Posterior vena cava (tissue), 2 donors: ENCODE measurements at regions not wholly inside any gene's neighbourhood (a gene's known extent, or its start where the extent isn't known, plus 50 kb on each side); places are given as distances from the start of the nearest gene placed in this dataset.

ENCODE experiments used
- DNase-seq: peaks from one replicate; pipeline ENCODE4 v3.0.0-alpha.2; 2020; ENCODE audit warnings: low spot score
- intact Hi-C, 2 donors: fragments of 100-400 bp; cut with DNase I; formaldehyde crosslinking; loops; one replicate each; pipeline versions ENCODE4 v1.14.1 to v1.14.2; 2022 to 2023
- donor health status: DM: yes; HTN: yes; CAD: no.
- donor health status: DM: yes; HTN: yes; CAD: no.

DNA sequence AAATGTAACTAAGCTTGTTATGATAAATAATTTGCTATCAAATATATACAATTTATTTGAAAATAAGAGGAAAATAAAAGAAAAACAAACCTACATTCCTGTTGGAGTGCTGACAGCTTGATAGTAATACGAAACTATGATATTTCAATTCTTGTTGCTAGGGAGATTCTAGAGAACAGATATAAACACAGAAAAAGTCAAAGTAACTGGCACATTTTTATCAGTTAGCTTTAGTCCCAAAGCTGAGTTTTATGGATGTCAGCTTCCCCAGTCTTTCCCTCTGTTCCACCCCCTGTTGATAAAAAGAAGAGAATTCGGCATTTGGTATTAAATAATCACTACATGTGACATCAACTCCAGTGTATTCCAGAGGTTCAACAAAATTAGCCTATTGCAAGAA is 1134.0 kb downstream of the XPNPEP1 start:
- intact Hi-C loops, result no loop called here
- DNase-seq, result no peak

DNA sequence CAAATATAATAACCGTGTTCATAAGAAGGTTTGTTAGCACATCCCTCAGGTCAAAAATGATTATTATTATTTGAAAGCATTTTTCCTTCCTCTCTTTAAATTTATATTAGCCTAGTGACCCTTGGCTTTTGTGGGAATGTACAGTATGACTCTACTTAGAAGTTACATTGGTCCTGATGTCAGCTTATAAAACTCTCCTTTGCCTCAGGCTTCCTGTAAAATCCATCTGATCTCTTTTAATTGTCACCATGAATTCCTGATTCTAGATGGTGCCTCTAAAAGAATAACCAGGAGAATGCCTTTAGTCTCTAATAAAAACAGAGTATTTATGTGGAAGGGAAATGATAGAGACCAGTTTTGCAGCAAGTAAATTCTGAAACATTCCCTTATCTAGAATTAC is 1134.4 kb downstream of the XPNPEP1 start:
- intact Hi-C loops, result no loop called here

DNA sequence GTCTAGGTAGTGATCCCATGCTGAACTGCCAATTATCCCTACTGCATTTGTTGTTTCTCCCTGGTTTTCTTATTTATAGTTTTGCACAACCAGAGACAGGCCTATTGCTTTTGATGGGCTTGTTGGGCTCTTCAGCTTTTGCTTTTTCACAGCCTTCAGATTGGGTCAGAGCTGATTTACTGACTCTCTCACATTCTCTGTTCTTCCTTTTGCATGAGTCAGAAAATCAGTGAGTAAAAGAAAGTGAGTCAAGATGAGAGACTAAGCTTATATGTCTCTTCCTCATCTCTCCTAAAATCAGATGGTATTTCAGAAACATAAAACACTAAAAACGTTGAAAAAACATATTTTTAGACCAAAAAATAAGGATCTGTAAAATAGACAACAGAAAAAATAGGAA is 1135.4 kb downstream of the XPNPEP1 start:
- no peak for DNase-seq
- intact Hi-C loops, result no loop called here

More for the DNA sequence above, 1134.4 kb downstream of the XPNPEP1 start:
- no peak for DNase-seq

DNA sequence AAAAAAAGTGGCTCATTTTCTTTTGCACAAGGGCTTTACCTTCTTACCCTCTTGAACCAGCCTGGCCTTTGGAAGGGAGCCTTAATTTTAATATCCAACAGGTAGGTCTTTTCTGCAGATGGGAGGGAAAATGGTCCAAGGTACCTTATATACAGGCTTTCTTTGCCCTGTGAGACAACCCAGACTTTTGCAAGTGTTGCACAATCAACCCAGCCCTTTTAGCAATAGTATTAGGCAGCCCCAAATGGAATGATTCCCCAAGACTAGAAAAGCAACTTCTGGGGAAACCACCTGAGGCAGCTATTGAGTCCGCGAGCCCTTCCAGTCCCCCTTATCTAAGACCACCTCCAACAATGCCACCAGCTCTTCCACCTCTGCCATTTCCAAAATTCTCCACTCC is 1138.3 kb downstream of the XPNPEP1 start:
- no peak for DNase-seq
- intact Hi-C loops, result no loop called here

DNA sequence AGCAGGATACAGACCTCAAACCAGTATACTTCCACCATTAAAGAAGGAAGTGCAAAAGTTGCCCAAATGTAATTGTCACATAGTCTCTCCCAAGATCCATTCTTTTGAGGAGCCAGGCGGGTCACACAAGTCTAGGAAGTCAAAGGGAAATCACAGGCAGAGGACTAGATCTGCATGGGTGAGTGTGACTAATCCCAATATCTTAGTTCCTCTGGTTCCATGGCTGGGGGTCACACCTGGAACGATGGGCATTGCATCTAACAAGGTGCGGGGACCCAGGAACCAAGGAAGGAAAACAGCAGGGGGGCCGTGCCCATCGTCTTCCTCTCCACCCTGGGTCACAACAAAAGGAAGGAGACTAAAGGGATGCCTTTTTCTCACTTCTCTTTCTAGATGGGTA is 1138.8 kb downstream of the XPNPEP1 start:
- no peak for DNase-seq
- intact Hi-C loops, result no loop called here

DNA sequence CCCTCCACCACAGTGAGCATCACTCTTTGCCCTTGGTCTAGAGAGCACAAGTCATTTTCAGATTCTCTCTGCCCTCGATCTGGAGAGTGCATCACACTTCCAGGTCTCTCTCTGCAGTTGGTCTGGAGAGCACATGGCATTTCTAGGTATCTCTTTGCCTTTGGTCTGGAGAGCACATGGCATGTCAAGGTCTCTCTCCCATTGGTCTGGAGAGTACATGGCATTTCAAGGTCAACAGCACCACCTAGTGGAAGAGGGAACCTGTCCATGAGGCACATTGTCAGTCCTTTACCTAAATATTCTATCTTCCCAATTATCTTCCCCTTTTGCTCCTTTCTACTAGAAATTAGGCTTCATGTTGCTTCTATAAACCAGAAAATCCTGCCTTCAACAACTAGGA is 1139.4 kb downstream of the XPNPEP1 start:
- DNase-seq, result no peak
- intact Hi-C loops, result no loop called here

DNA sequence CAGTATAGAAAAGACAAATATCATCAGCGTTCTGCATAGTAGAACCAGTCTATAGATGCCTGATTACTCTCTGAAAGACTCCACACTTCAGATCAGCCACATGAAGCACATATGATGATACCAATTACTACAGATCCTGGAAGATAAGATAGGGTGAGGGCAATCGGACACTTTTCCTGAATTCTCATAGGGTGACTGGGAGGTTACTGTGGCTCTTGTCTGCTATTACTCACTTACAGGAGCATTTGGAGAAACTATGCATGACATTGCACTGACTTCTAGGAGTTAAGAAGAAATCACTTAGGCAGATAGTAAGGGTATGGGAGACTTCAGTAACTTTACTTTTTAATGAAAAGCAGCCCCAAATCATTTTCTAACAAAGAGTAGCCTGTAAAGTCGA is 1140.9 kb downstream of the XPNPEP1 start:
- no peak for DNase-seq
- intact Hi-C loops, result no loop called here

DNA sequence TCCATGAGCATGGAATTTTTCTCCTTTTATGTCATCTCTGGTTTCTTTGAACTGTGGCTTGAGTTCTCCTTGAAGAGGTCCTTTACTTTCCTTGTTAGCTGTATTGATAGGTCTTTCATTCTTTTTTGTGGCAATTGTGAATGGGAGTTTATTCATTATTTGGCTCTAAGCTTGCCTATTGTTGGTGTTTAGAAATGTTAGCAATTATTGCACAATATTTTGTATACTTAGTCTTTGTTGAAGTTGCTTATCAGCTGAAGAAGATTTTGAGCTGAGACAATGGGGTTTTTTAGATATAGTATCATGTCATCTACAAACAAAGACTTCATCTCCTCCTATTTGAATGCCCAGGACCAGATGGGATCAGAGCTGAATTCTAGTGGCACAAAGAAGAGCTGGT is 1143.8 kb downstream of the XPNPEP1 start:
- intact Hi-C loops, result no loop called here
- DNase-seq, result no peak

DNA sequence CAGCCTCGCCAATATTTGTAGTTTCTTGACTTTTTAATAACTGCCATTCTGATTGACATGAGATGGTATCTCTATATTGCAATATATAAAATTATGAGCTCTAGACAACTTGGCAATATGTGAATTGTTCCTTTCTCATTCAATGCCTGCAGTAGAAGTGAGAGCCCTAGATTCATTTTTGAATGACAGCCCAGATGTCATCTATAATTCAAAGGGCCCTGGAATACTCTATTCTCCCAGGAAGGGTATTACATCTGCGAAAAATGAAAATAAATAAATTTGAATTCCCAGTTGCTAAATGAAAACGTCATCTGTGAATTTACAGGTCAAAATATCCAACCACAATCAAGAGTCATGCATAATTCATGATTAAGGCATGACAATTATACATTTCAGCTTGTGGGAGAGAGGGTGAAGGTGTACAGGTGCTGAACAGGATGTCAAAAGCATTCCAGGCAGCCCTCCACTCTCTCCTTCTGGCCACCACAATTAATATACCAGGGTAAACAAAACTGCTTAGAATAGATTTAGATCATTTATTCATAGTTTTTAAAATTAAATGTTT is 1147.3 kb downstream of the XPNPEP1 start:
- DNase-seq, result no peak
- intact Hi-C loops, result no loop called here

DNA sequence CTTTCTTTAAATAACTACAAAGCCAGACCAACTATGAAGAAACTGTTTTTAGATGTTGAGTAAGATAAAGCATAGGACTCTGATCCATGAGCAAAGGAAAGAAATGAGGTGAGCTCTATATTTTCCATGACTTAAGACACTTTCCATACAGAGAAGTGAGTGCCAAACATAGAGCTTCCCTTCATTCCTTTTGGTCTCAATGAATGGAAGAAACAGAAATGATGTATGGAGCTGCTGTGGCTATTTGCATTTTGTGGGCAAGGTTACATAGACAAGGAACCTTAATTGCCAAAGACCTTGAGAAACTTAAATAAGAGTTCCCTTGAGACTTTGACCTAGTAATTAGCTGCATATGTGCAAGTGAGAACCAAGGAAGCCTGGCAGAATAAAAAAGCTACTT is 1152.2 kb downstream of the XPNPEP1 start:
- no peak for DNase-seq
- intact Hi-C loops, result no loop called here

DNA sequence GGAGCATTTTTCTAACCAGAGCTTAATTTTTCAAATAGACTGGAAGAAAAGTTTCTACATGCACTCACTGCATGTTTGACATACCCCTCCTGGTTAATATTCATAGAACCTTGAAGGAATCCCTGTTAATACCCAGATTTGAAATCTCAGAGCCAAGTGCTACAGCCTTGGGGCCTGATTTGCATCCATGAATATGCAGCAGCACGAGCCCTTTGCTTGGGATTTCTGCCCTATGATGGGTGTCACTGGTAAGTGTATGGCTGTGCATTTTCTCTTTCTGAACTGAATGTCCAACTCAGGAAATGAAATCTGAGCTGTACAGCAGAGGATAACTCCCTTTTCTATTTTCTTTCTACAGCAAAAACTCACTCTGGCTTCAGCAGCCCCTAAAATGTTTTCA is 1157.5 kb downstream of the XPNPEP1 start:
- no peak for DNase-seq
- intact Hi-C loops, result no loop called here

DNA sequence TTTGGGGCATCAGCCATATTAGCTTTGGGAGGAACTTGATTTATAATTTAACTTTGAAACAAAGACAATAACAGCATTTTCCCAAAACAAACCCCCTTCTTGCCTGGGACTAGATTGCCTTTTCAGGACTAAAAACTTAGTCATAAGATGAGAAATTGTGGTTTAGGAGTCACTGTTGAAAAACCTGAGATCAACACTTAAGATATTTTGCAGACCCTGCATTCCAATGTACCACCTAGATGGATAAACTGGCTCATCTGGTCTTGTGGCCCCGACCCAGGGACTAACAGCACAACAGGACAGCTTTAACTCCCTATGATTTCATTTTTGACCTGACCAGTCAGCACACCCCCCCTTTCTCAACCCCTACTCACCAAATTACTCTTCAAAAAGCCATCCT is 1165.4 kb downstream of the XPNPEP1 start:
- DNase-seq, result no peak
- intact Hi-C loops, result loop anchor here in 1 of 2 donors (10.0 kb wide), 1 partner anchor 1633 kb away; no protein-coding TSS in a partner anchor

DNA sequence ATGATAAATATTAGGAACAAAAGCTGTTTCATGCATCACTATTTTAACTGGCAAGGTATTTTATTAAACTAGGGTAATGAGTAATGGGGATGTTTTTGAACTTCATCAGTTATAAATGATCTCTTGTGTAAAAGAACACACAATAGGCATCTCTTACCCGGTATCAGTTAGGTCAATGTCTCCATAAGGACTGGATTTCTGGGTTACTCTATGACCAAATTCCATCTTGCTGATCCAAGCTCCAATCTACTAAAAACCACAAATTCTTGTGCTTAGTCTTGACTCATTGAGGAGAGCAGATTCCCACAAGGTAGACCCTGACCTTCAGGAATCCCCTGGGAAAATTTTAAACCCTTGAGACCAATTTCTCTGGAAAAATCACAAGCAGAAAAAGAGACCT is 1167.7 kb downstream of the XPNPEP1 start:
- no peak for DNase-seq
- intact Hi-C loops, result loop anchor here in 1 of 2 donors (10.0 kb wide), 1 partner anchor 1631 kb away; no protein-coding TSS in a partner anchor

DNA sequence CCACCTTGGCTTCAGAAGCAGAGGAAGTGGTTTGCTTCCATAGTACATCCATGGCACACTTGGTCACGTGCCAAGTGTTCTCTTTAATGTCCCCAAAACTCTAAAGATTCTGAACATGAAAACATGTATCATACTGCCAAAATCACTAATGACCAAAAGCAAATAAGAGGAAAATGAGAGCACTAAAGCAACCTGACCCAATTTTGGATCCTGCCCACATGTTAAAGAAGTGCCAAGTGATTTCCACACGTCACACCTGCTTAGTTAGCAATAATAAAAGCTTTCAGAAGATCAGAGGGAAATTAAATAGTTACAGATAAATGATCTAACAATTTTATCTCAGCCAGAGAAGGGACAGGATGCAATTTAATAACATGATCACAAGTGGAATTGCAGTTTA is 1170.0 kb downstream of the XPNPEP1 start:
- no peak for DNase-seq
- intact Hi-C loops, result loop anchor here in 1 of 2 donors (10.0 kb wide), 1 partner anchor 1629 kb away; no protein-coding TSS in a partner anchor

DNA sequence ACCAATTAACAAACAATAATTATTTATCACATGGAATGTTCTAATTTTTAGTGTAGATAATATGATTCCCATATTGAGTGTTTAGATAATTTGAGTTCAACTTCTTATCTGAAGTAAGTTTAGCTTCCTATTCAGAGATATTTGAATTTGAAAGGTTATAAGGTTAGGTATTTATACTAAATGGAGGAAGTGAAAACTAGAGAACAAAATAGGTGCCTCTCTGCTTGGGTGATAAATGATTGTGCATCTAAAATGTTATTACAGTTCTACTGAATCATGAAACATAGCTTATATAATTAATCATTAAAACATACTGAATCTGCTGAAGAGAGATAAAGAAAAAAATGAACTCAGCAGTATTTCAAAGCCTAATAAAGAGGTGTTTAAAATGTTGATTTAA is 1174.3 kb downstream of the XPNPEP1 start:
- intact Hi-C loops, result no loop called here
- DNase-seq, result no peak

DNA sequence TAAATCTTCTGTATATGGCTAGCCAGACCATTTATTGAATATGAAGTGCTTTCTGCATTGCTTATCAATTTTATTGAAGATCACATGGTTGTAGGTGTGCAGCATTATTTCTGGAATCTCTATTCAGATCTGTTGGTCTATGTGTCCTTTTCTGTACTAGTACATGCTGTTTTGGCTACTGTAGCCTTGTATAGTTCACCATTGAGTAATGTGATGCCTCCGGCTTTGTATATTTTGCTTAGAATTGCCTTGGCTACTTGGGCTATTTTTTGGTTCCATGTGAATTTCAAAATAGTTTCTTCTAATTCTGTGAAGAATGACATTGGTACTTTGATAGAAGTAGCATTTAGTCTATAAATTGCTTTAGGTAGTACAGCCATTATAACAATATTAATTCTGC is 1187.2 kb downstream of the XPNPEP1 start:
- DNase-seq, result no peak
- intact Hi-C loops, result no loop called here

DNA sequence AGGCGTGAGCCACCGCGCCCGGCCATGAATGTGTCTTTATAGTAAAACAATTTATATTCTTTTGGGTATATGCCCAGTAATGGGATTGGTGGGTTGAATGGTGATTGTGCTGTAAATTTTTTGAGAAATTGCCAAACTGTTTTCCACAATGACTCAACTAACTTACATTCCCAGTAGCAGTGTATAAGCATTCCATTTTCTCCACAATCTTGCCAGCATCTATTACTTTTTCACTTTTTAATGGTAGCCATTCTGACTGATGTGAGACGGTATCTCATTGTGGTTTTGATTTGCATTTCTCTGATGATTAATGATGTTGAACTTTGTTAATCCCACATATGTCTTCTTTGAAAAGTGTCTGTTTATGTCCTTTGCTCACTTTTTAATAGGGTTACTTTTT is 1187.9 kb downstream of the XPNPEP1 start:
- intact Hi-C loops, result no loop called here
- no peak for DNase-seq

DNA sequence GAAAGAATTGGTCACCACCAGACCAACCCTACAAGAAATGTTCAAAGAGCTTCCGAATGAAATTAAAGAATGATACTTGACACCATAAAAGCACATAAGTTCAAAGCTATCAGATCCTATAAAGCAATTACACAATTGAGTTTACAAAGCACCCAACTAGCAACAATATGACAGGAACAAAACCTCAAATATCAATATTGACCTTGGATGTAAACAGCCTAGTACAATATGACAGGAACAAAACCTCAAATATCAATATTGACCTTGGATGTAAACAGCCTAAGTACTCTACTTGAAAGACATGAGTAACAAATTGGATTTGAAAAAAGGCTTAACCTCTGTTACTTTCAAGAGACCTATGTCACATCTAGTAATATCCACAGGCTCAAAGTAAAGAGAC is 1201.4 kb downstream of the XPNPEP1 start:
- intact Hi-C loops, result no loop called here
- no peak for DNase-seq

DNA sequence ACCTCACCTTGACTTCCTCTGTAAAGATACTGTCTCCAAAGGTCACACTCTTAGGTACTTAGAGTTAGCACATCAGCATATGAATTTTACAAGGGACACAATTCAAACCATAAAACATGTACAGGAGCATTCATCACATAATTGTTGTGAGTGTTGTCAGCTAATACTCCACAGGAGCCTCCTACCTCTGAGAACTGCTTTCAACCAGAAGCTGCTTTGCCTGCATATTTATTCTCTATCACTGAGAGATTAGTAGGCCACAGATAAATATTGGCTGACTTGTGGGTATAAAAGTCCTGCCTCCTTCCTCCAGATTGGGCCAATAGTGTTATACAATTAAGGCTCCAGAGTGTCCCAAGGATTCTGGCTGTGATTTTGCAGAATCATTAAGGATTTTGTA is 1207.0 kb downstream of the XPNPEP1 start:
- no peak for DNase-seq
- intact Hi-C loops, result no loop called here

DNA sequence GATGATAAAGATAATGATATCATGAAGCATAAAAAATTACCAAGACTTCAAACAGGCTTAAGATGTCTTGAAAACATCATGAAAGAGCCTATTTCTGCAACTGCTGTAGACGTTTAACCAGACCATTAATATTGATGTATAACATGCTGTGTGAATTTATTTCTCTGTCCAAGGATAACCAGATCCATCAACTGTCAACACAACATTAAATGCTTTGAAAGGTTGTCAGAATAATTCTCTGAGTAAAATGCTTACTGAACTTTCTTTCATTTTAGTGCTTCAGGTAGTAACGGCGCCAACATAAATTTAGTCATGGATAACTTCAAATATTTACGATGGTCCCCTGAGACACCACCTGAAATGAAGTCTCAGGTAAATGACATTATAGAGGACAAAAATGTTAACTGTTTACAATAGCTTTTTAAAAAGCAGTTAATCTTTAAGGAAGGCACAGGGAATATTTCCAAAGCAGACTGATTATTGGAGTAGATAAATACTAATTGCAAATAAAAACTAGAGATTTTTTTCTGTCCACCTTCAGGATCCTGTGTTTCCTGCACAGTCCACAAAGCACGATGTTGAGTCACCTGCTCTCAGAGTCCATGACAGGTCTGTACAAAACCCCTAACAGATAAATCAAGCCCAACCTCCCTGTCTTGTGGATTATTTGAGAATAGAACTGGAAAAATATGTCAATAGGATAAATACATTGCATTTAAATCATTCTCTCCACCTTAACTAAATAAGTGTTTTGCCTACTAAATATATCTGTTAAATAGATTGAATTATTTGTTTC is 1213.2 kb downstream of the XPNPEP1 start:
- DNase-seq, result no peak
- intact Hi-C loops, result no loop called here

DNA sequence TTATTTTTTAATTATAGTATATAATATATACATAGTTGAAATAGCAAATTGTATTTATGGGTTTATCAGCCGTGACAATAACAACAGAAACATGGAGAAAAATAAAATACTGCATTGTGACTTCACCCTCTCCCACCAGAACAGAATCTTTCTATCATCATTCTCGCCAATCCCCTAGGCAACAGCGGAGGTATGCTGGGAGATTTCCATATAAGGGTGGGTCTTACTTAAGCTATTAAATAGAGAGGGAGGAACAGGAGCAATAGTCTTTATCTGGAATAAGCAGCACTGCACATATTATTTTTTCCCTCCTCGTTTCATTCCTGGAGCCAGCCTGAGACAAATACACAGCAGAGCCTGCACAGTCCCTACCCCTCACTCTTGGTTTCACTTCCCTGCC is 1214.9 kb downstream of the XPNPEP1 start:
- intact Hi-C loops, result no loop called here
- no peak for DNase-seq
